Vagina (tissue), 2 donors: ENCODE measurements at regions not wholly inside any gene's neighbourhood (a gene's known extent, or its start where the extent isn't known, plus 50 kb on each side); places are given as distances from the start of the nearest gene placed in this dataset.

Experiments used
- POLR2A ChIP-seq, 2 donors: fragments of 450-650 bp; IDR thresholded peaks; one replicate each; pipeline ENCODE4 v1.6.1; 2017; ENCODE audit warnings: antibody characterized with exemption in 2 of 2, mild to moderate bottlenecking in 2 of 2, moderate library complexity in 2 of 2
- POLR2AphosphoS5 ChIP-seq, 2 donors: sonication (generic); formaldehyde crosslinking; IDR thresholded peaks; one replicate each; pipeline ENCODE4 v1.9.0; 2017; ENCODE audit warnings: antibody characterized with exemption in 2 of 2, mild to moderate bottlenecking in 2 of 2, low read depth in 1 of 2; ENCODE audit not compliant: insufficient read depth in 1 of 2
- TF ChIP-seq, protein P1 (sequence below), 3 experiments: fragments of 450-650 bp in 2 of 3; fragments of 200-600 bp in 1 of 3; sonication (generic) in 1 of 3; IDR thresholded peaks; one replicate each; pipeline ENCODE4 v1.5.1; 2017 to 2019; ENCODE audit warnings: antibody characterized with exemption in 3 of 3, mild to moderate bottlenecking in 2 of 3, moderate library complexity in 2 of 3

DNA sequence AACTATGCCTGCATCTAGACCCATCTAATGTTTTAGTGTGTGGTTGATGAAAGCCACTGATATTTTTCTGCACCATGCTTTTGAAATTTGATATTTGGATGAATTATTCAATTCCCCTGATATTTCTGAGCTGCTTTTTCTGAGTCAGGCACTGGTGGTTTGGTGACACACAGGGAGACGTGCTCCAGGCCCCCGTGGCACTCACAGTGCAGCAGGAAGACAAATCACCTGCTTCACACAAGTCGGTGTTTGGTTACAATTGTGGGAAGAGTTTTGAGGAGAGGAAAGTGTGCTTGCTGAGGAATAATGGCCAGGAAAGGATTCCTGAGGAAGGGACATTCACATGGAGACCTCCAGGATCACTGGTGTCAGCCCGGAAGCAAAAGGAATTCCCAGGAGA lies 179.7 kb downstream of the ACKR3 start:
- no peak for TF ChIP-seq POLR2AphosphoS5 (IDR thresholded peaks at IDR 0.05; ENCODE audit: insufficient read depth in 1 of 2, low read depth in 1 of 2)
- TF ChIP-seq, protein P1, sequence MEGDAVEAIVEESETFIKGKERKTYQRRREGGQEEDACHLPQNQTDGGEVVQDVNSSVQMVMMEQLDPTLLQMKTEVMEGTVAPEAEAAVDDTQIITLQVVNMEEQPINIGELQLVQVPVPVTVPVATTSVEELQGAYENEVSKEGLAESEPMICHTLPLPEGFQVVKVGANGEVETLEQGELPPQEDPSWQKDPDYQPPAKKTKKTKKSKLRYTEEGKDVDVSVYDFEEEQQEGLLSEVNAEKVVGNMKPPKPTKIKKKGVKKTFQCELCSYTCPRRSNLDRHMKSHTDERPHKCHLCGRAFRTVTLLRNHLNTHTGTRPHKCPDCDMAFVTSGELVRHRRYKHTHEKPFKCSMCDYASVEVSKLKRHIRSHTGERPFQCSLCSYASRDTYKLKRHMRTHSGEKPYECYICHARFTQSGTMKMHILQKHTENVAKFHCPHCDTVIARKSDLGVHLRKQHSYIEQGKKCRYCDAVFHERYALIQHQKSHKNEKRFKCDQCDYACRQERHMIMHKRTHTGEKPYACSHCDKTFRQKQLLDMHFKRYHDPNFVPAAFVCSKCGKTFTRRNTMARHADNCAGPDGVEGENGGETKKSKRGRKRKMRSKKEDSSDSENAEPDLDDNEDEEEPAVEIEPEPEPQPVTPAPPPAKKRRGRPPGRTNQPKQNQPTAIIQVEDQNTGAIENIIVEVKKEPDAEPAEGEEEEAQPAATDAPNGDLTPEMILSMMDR (IDR thresholded peaks at IDR 0.05), result no peak
- TF ChIP-seq POLR2A (IDR thresholded peaks at IDR 0.05), result no peak
